HEK293T (cell line): ENCODE measurements at regions not wholly inside any gene's neighbourhood (a gene's known extent, or its start where the extent isn't known, plus 50 kb on each side); places are given as distances from the start of the nearest gene placed in this dataset.
"Not testable (repeated sequence)": the region's sequence is repeated elsewhere in the genome, so short reads cannot be mapped to it uniquely, and the experiment has no call there.

Experiments
- CTCF ChIA-PET: fragments of 350-600 bp; formaldehyde crosslinking; extraction: SDS; loops from one replicate; lab custom pipeline; 2021; ENCODE audit warnings: antibody characterized with exemption, inconsistent platforms; lab: Yijun Ruan, JAX
- POLR2A ChIA-PET: fragments of 350-600 bp; formaldehyde crosslinking; extraction: SDS; loops from one replicate; lab custom pipeline; 2020; ENCODE audit warnings: antibody characterized with exemption, inconsistent platforms; lab: Yijun Ruan, JAX
- DNase-seq: peaks from one replicate; pipeline ENCODE4 v3.0.0; 2012; ENCODE audit warnings: mixed read lengths; ENCODE audit errors: extremely low spot score
- ARNT ChIP-seq: fragments of 450-650 bp; IDR thresholded peaks from 2 replicates; pipeline ENCODE4 v1.6.1; 2017; ENCODE audit warnings: mild to moderate bottlenecking
- BHLHE40 ChIP-seq: fragments of 450-650 bp; IDR thresholded peaks from 2 replicates; pipeline ENCODE4 v1.6.1; 2016; ENCODE audit warnings: mild to moderate bottlenecking, moderate library complexity, borderline replicate concordance
- CTBP1 ChIP-seq: fragments of 450-650 bp; IDR thresholded peaks from 2 replicates; pipeline ENCODE4 v1.6.1; 2016; ENCODE audit warnings: borderline replicate concordance
- ELF4 ChIP-seq: fragments of 450-650 bp; IDR thresholded peaks from 2 replicates; pipeline ENCODE4 v1.6.1; 2017; ENCODE audit warnings: antibody characterized with exemption
- FOXA1 ChIP-seq: fragments of 450-650 bp; IDR thresholded peaks from 2 replicates; pipeline ENCODE4 v1.6.1; 2016; ENCODE audit warnings: mild to moderate bottlenecking
- FOXK2 ChIP-seq: fragments of 450-650 bp; IDR thresholded peaks from 2 replicates; pipeline ENCODE4 v1.6.1; 2016; ENCODE audit warnings: mild to moderate bottlenecking
- FOXM1 ChIP-seq: fragments of 450-650 bp; IDR thresholded peaks from 2 replicates; pipeline ENCODE4 v1.6.1; 2017; ENCODE audit warnings: mild to moderate bottlenecking, borderline replicate concordance
- HDGF ChIP-seq: fragments of 450-650 bp; IDR thresholded peaks from 2 replicates; pipeline ENCODE4 v1.6.1; 2017; ENCODE audit warnings: antibody characterized with exemption, borderline replicate concordance
- L3MBTL2 ChIP-seq: fragments of 450-650 bp; conservative IDR thresholded peaks from 2 replicates; pipeline ENCODE4 v1.6.1; 2016; ENCODE audit warnings: mild to moderate bottlenecking
- LEF1 ChIP-seq: fragments of 450-650 bp; IDR thresholded peaks from 2 replicates; pipeline ENCODE4 v1.6.1; 2017; ENCODE audit warnings: mild to moderate bottlenecking, borderline replicate concordance
- NFRKB ChIP-seq: fragments of 450-650 bp; IDR thresholded peaks from 2 replicates; pipeline ENCODE4 v1.6.1; 2016; ENCODE audit warnings: mild to moderate bottlenecking, moderate library complexity
- PKNOX1 ChIP-seq: fragments of 450-650 bp; IDR thresholded peaks from 2 replicates; pipeline ENCODE4 v1.6.1; 2016
- SP1 ChIP-seq: fragments of 450-650 bp; IDR thresholded peaks from 2 replicates; pipeline ENCODE4 v1.6.1; 2017
- SUZ12 ChIP-seq: fragments of 450-650 bp; IDR thresholded peaks from 2 replicates; pipeline ENCODE4 v1.6.1; 2016; ENCODE audit warnings: mild to moderate bottlenecking
- TARDBP ChIP-seq: fragments of 450-650 bp; IDR thresholded peaks from 2 replicates; pipeline ENCODE4 v1.6.1; 2016
- ZNF384 ChIP-seq: fragments of 450-650 bp; IDR thresholded peaks from 2 replicates; pipeline ENCODE4 v1.6.1; 2016

DNA sequence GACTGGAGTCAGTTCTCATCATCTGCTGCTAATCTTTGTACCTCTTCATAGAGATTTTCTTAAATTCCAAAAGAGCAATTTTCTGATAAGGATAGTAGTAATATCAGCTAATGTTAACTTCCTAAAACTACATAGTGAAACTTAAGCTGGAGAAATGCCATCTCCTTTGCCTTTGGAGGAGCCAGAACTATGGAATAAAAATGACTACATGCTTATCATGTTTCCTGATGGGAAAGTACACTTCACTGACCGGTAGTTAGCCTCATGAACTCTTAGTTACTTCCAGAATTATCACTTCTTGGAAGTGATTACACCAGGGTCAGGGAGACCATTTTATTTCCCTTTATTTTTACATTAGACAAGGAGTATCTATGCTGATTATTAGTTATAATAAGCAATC, 1222.1 kb upstream of the TMEM132C start:
- POLR2A ChIA-PET = no interaction called here
- TF ChIP-seq SP1 (no peak), L3MBTL2 (no peak), BHLHE40 (no peak), HDGF (no peak), TARDBP (no peak), FOXK2 (no peak)
- CTCF ChIA-PET = no interaction called here
- no peak for DNase-seq

DNA sequence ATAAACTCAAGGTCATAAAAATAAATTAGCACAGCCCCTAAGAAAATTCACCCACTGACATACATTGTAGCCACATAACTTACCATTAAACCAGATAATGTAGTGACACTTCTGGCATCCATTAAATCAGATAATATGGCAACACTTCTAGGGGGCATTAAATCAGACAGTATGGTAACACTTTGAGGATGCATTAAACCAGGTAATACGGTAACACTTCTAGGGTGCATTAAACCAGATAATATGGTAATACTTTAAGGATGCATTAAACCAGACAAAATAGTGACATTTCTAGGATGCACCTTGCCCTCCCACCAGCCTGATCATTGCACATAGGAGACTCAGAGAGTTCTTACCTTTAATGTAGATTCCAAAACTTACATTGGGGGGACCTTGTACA, 1220.5 kb upstream of the TMEM132C start:
- no peak for DNase-seq
- no peak for TF ChIP-seq PKNOX1
- no peak for TF ChIP-seq FOXM1
- ChIA-PET POLR2A (no interaction called here), CTCF (no interaction called here)

DNA sequence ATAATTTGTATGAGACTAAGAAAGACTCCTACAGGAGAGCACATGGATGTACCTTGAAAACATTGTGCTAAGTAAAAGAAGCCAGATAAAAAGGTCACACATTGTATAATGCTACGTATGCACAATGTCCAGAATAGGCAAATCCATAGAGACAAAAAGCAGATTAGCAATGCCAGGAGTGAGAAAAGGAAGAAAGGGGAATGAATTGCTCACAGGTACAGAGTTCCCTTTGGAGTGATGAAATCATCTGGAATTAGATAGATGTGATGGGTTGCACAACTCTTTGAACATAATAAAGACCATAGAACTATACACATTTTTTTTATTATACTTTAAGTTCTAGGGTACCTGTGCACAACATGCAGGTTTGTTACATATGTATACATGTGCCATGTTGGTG, 1218.9 kb upstream of the TMEM132C start:
- ChIA-PET CTCF (no interaction called here), POLR2A (no interaction called here)
- DNase-seq = no peak
- TF ChIP-seq FOXK2 (no peak), CTBP1 (no peak), FOXA1 (no peak), NFRKB (no peak), ARNT (no peak), SP1 (no peak), FOXM1 (no peak), BHLHE40 (no peak), L3MBTL2 (no peak), TARDBP (no peak), LEF1 (no peak), ZNF384 (no peak), PKNOX1 (no peak), ELF4 (no peak), SUZ12 (no peak), HDGF (no peak)

DNA sequence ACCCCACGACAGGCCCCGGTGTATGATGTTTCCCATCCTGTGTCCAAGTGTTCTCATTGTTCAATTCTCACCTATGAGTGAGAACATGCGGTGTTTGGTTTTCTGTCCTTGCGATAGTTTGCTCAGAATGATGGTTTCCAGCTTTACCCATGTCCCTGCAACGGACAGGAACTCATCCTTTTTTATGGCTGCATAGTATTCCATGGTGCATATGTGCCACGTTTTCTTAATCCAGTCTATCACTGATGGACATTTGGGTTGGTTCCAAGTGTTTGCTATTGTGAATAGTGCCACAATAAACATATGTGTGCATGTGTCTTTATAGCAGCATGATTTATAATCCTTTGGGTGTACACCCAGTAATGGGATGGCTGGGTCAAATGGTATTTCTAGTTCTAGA, 1218.4 kb upstream of the TMEM132C start:
- CTCF ChIA-PET, POLR2A ChIA-PET, DNase-seq: not testable (repeated sequence)

DNA sequence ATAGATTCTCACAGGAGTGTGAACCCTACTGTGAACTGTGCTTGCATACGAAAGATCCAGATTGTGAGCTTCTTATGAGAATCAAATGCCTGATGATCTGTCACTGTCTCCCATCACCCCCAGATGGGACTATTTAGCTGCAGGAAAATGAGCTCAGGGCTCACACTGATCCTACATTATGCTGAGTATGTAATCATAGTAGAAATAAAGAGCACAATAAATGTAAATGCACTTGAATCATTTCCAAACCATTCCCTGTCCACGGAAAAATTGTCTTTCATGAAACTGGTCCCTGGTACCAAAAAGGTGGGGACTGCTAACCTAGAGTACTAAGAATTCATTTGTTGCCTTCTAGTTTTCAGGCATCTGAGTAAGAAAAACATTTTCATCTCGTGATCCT, 1215.8 kb upstream of the TMEM132C start:
- no peak for DNase-seq
- CTCF ChIA-PET = no interaction called here
- POLR2A ChIA-PET = no interaction called here
- TF ChIP-seq PKNOX1 (no peak), FOXK2 (no peak), LEF1 (no peak), SP1 (no peak), ELF4 (no peak), BHLHE40 (no peak), ZNF384 (no peak), FOXA1 (no peak), TARDBP (no peak), ARNT (no peak), HDGF (no peak), NFRKB (no peak)

- no peak for DNase-seq
- CTCF ChIA-PET = no interaction called here
- TF ChIP-seq BHLHE40 (no peak), SUZ12 (no peak), FOXA1 (no peak), L3MBTL2 (no peak), FOXM1 (no peak), ELF4 (no peak), LEF1 (no peak), SP1 (no peak), ARNT (no peak)
- POLR2A ChIA-PET = no interaction called here
Observed at GRCh38 chr12:127052511-127053232, 1214.3 kb upstream of the TMEM132C start.

DNA sequence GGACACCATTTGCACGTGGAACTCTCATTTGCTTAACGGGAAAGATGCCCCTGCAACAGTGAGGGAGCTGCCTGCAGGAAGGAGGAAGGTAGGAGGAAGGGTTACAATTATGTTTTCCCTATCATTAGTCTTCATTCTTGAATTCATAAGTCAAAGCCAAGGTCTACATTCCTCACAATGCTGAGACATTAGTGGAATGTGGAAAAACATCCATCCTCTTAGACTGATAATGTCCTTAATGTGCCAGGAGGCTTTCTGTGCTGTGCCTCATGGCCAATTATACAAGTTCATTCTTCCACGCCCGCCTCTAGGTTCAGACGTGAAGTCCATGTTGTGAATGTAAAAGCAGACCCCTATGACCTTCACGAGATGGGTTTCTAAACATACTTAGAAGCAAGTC, 1212.4 kb upstream of the TMEM132C start:
- ChIA-PET POLR2A (no interaction called here), CTCF (no interaction called here)
- TF ChIP-seq CTBP1 (no peak), ZNF384 (no peak), PKNOX1 (no peak), LEF1 (no peak)
- DNase-seq = no peak
